NCI-H2171 (cell line): ENCODE measurements at regions not wholly inside any gene's neighbourhood (a gene's known extent, or its start where the extent isn't known, plus 50 kb on each side); places are given as distances from the start of the nearest gene placed in this dataset.

Experiments
- DNase-seq: peaks from one replicate; lab custom pipeline; 2025; lab: John Stamatoyannopoulos, UW

GRCh38 chr16:82358161-82358560 is 188.1 kb upstream of the MPHOSPH6 start:
- no peak for DNase-seq

- no peak for DNase-seq
Observed at GRCh38 chr16:82357237-82357636, 187.2 kb upstream of the MPHOSPH6 start.

GRCh38 chr16:82350560-82350959 is 180.5 kb upstream of the MPHOSPH6 start:
- DNase-seq, result no peak

- no peak for DNase-seq
Observed at GRCh38 chr16:82345318-82345717, 175.3 kb upstream of the MPHOSPH6 start.

GRCh38 chr16:82344157-82344556 is 174.1 kb upstream of the MPHOSPH6 start:
- DNase-seq, result no peak

GRCh38 chr16:82341146-82341669 is 171.2 kb upstream of the MPHOSPH6 start:
- no peak for DNase-seq

GRCh38 chr16:82340531-82340930 is 170.5 kb upstream of the MPHOSPH6 start:
- DNase-seq, result no peak

GRCh38 chr16:82337355-82337754 is 167.3 kb upstream of the MPHOSPH6 start:
- DNase-seq, result no peak

- no peak for DNase-seq
Observed at GRCh38 chr16:82331974-82332750, 162.1 kb upstream of the MPHOSPH6 start.

GRCh38 chr16:82331397-82331796 is 161.4 kb upstream of the MPHOSPH6 start:
- no peak for DNase-seq

GRCh38 chr16:82329504-82330192 is 159.6 kb upstream of the MPHOSPH6 start:
- DNase-seq, result no peak

- no peak for DNase-seq
Observed at GRCh38 chr16:82328881-82329469, 159.0 kb upstream of the MPHOSPH6 start.

GRCh38 chr16:82323171-82323570 is 153.1 kb upstream of the MPHOSPH6 start:
- no peak for DNase-seq

GRCh38 chr16:82322177-82322576 is 152.2 kb upstream of the MPHOSPH6 start:
- no peak for DNase-seq

GRCh38 chr16:82319038-82319437 is 149.0 kb upstream of the MPHOSPH6 start:
- no peak for DNase-seq

- no peak for DNase-seq
Observed at GRCh38 chr16:82317411-82318167, 147.6 kb upstream of the MPHOSPH6 start.

GRCh38 chr16:82313754-82314153 is 143.7 kb upstream of the MPHOSPH6 start:
- DNase-seq, result no peak

- DNase-seq, result no peak
Observed at GRCh38 chr16:82311528-82311927, 141.5 kb upstream of the MPHOSPH6 start.

- no peak for DNase-seq
Observed at GRCh38 chr16:82302042-82302727, 132.2 kb upstream of the MPHOSPH6 start.

- no peak for DNase-seq
Observed at GRCh38 chr16:82301146-82301755, 131.2 kb upstream of the MPHOSPH6 start.

- no peak for DNase-seq
Observed at GRCh38 chr16:82300374-82300951, 130.4 kb upstream of the MPHOSPH6 start.
